B cell (primary cell): ENCODE measurements at regions not wholly inside any gene's neighbourhood (a gene's known extent, or its start where the extent isn't known, plus 50 kb on each side); places are given as distances from the start of the nearest gene placed in this dataset.
"Not testable (repeated sequence)": the region's sequence is repeated elsewhere in the genome, so short reads cannot be mapped to it uniquely, and the experiment has no call there.

Source experiments
- ATAC-seq: fragments of 200-7000 bp; cut with Tn5 transposase; one replicate; pipeline ENCODE4 v1.10.0; 2021; ENCODE audit warnings: low read depth, mild to moderate bottlenecking, moderate number of reproducible peaks, moderate library complexity
- CTCF ChIA-PET: fragments of 350-600 bp; sonication (Branson Sonifier 250); formaldehyde crosslinking; loops from one replicate; lab custom pipeline; 2021; ENCODE audit warnings: antibody characterized with exemption, inconsistent platforms; lab: Charles Lee
- POLR2A ChIA-PET: fragments of 350-600 bp; sonication (Branson Sonifier 250); formaldehyde crosslinking; loops from one replicate; lab custom pipeline; 2021; ENCODE audit warnings: antibody characterized with exemption; lab: Charles Lee
- DNase-seq: peaks from one replicate; pipeline ENCODE4 v3.0.0; 2013
- H2AFZ ChIP-seq: 2 replicates; pipeline ENCODE4 v1.6.1; 2012; ENCODE audit warnings: mild to moderate bottlenecking, low read depth, low read length; ENCODE audit not compliant: insufficient read depth, poor library complexity, severe bottlenecking
- H3K27ac ChIP-seq, 2 donors: 1 replicate in 1 of 2; 2 replicates in 1 of 2; pipeline ENCODE4 v1.5.1; 2012 to 2013; ENCODE audit warnings: low read length in 2 of 2, mild to moderate bottlenecking in 2 of 2, moderate library complexity in 1 of 2
- H3K27me3 ChIP-seq, 4 experiments: fragments of 200-600 bp in 1 of 4; sonication (generic) in 1 of 4; replicated peaks in 1 of 4; 1 replicate in 2 of 4; 2 replicates in 2 of 4; pipeline versions ENCODE4 v1.6.1 to v1.7.0; 2013 to 2016; ENCODE audit warnings: low read length in 3 of 4, mild to moderate bottlenecking in 2 of 4, mixed read lengths in 1 of 4, moderate library complexity in 1 of 4; ENCODE audit not compliant: insufficient read depth in 4 of 4, control insufficient read depth in 3 of 4; ENCODE audit errors: control extremely low read depth in 1 of 4
- H3K36me3 ChIP-seq, 2 experiments: replicated peaks in 1 of 2; 1 replicate in 1 of 2; 2 replicates in 1 of 2; pipeline versions ENCODE4 v1.6.1 to v1.7.1; 2013; ENCODE audit warnings: low read length in 1 of 2; ENCODE audit not compliant: insufficient read depth in 2 of 2, control insufficient read depth in 1 of 2; ENCODE audit errors: control extremely low read depth in 1 of 2, extremely low read depth in 1 of 2
- H3K4me1 ChIP-seq, 2 donors: fragments of 200-600 bp in 1 of 2; sonication (generic) in 1 of 2; 1 replicate in 1 of 2; 2 replicates in 1 of 2; pipeline versions ENCODE4 v1.5.1 to v1.6.1; 2013 to 2017; ENCODE audit warnings: low read length in 2 of 2; ENCODE audit not compliant: control insufficient read depth in 2 of 2, insufficient read depth in 2 of 2
- H3K4me2 ChIP-seq: replicated peaks from 2 replicates; pipeline ENCODE3; 2012; ENCODE audit warnings: mild to moderate bottlenecking, low read depth, low read length; ENCODE audit not compliant: poor library complexity, severe bottlenecking
- H3K4me3 ChIP-seq, 5 experiments: fragments of 200-600 bp in 1 of 5; sonication (generic) in 1 of 5; 1 replicate in 3 of 5; 2 replicates in 2 of 5; pipeline versions ENCODE4 v1.5.1 to v1.7.0; 2011 to 2016; ENCODE audit warnings: low read length in 4 of 5, mild to moderate bottlenecking in 4 of 5, low read depth in 2 of 5, control low read depth in 1 of 5, moderate library complexity in 1 of 5; ENCODE audit not compliant: insufficient read depth in 1 of 5; ENCODE audit errors: control extremely low read depth in 1 of 5, extremely low read depth in 1 of 5
- H3K79me2 ChIP-seq: fragments of 200-600 bp; sonication (generic); one replicate; pipeline ENCODE4 v1.6.0; 2016; ENCODE audit warnings: low read length; ENCODE audit not compliant: control insufficient read depth, insufficient read depth
- H3K9ac ChIP-seq: fragments of 200-600 bp; sonication (generic); 2 replicates; pipeline ENCODE4 v1.6.1; 2017; ENCODE audit warnings: mild to moderate bottlenecking, low read length, moderate library complexity
- H3K9me3 ChIP-seq, 3 donors: one replicate each; pipeline versions ENCODE4 v1.6.1 to v1.7.1; 2013; ENCODE audit warnings: low read length in 2 of 3; ENCODE audit not compliant: control insufficient read depth in 2 of 3, insufficient read depth in 1 of 3; ENCODE audit errors: control extremely low read depth in 1 of 3
- H4K20me1 ChIP-seq: 2 replicates; pipeline ENCODE4 v1.6.0; 2012; ENCODE audit warnings: mild to moderate bottlenecking, low read length; ENCODE audit not compliant: insufficient read depth, control insufficient read depth, poor library complexity, severe bottlenecking
- H3K27ac Mint-ChIP-seq: one replicate; pipeline ENCODE4 v1.8.0; 2021; ENCODE audit warnings: mixed read lengths
- H3K27me3 Mint-ChIP-seq: one replicate; pipeline ENCODE4 v1.8.0; 2021; ENCODE audit warnings: mixed read lengths
- H3K4me1 Mint-ChIP-seq: one replicate; pipeline ENCODE4 v1.8.0; 2021; ENCODE audit warnings: mixed read lengths
- H3K4me3 Mint-ChIP-seq: one replicate; pipeline ENCODE4 v1.8.0; 2021; ENCODE audit warnings: mixed read lengths
- H3K9me3 Mint-ChIP-seq: one replicate; pipeline ENCODE4 v1.8.0; 2022; ENCODE audit warnings: mixed read lengths; ENCODE audit not compliant: insufficient read depth
- EZH2 ChIP-seq: IDR thresholded peaks from 2 replicates; pipeline ENCODE4 v1.6.1; 2012; ENCODE audit warnings: borderline replicate concordance, low read depth, mild to moderate bottlenecking, moderate library complexity, low read length; ENCODE audit not compliant: insufficient read depth, poor library complexity, severe bottlenecking
- WGBS: methylation state at CpG from one replicate; pipeline ENCODE4 v1.1.5; 2013; ENCODE audit warnings: missing lambda C conversion rate; ENCODE audit not compliant: insufficient coverage; 5-methylcytosine and 5-hydroxymethylcytosine counted together
- intact Hi-C: fragments of 100-400 bp; cut with micrococcal nuclease; formaldehyde crosslinking; loops from one replicate; pipeline ENCODE4 v1.10.0; 2022
- TF ChIP-seq, protein P1 (sequence below): fragments of 200-600 bp; IDR thresholded peaks from one replicate; pipeline ENCODE4 v1.8.0; 2022; ENCODE audit warnings: antibody characterized with exemption, mild to moderate bottlenecking

DNA sequence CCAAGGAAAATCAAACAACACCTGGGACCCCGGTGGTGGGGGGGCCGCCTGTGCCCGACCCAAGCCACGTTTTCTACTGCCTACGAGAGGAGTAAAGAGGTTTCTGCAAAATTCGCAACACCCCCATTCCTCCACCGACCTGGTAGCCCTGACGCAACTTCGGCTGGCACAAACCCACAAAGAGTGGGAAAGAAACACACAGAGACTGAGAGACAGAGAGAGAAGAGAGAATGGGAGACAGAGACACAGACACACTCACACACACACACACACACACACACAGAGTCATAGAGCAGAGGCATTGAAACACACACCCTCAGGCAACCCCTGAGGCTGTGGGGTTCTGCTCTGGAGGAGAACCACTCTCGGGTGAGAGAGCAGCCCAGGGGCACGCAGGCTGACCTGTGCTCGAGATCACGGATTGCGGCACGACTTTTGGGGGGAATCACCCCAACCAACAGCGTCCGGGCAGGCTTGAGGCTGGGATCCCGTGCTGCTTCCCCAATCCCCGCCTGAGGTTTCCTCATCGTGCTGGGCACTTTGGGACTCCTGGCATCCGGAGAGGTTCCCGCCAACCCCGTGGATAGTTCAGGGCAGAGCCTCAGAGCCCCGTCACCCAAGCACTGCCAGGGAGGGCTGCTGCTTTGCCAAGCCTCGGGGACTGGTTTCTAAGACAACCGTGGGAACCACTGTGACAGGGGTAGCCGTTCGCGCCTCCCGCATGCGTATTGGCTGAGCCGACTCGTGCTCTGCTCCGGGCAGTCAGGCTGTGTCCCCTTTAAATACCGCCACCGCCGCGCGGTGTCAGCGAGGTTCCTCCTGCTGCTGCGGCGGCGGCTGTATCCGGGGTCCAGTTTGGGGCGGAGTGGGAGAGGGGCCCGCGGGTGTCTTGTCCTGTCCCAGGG is 682.4 kb upstream of the TPTE start:
- ATAC-seq, result no peak
- Histone ChIP-seq H3K36me3 (no peaks in the 10 kb centered on the region), H3K4me1 (no peaks in the 10 kb centered on the region), H3K9ac (no peak overlapping the region), H3K4me3 (no peak overlapping the region), H3K27ac (no peak overlapping the region), H2AFZ (no peak overlapping the region), H3K4me2 (no peak overlapping the region), H4K20me1 (no peaks in the 10 kb centered on the region), H3K27me3 (no peaks in the 10 kb centered on the region), H3K79me2 (no peaks in the 10 kb centered on the region), H3K9me3 (peaks cover 0 to 24% (median 5%) of the 10 kb centered on the region in 3 donors)
- intact Hi-C loops, result no loop called here
- 80% methylated on average over 45 of the region's 47 CpGs for WGBS
- ChIA-PET POLR2A (no interaction called here), CTCF (no interaction called here)
- H3K27ac Mint-ChIP-seq, result no peak overlapping the region
- no peak for TF ChIP-seq EZH2
- TF ChIP-seq, protein P1, sequence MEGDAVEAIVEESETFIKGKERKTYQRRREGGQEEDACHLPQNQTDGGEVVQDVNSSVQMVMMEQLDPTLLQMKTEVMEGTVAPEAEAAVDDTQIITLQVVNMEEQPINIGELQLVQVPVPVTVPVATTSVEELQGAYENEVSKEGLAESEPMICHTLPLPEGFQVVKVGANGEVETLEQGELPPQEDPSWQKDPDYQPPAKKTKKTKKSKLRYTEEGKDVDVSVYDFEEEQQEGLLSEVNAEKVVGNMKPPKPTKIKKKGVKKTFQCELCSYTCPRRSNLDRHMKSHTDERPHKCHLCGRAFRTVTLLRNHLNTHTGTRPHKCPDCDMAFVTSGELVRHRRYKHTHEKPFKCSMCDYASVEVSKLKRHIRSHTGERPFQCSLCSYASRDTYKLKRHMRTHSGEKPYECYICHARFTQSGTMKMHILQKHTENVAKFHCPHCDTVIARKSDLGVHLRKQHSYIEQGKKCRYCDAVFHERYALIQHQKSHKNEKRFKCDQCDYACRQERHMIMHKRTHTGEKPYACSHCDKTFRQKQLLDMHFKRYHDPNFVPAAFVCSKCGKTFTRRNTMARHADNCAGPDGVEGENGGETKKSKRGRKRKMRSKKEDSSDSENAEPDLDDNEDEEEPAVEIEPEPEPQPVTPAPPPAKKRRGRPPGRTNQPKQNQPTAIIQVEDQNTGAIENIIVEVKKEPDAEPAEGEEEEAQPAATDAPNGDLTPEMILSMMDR, result no peak
- no peak overlapping the region for H3K4me3 Mint-ChIP-seq
- no peak for DNase-seq
- no peaks in the 10 kb centered on the region for H3K27me3 Mint-ChIP-seq
- H3K9me3 Mint-ChIP-seq, result peaks cover 10% of the 10 kb centered on the region
- no peaks in the 10 kb centered on the region for H3K4me1 Mint-ChIP-seq

DNA sequence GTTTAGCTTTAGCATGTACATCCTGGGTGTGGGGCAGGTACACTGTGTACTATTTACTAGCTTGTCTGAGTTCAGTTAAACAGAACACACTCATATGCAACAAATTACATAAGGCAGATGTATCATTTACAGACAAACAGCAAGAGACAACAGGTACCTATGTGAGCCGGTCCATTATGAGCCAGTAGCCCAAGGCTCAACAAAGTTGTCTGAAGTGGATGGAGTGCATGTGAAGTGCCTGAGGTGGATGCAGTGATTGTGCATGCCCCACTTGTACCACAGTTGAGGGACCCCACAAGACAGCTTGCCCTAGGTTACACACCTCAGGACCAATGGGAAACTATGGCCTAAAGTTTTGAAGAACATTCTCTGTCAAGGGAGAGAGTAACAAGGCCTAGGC is 677.3 kb upstream of the TPTE start:
- H3K4me1 ChIP-seq, H3K4me3 Mint-ChIP-seq, H2AFZ ChIP-seq, H3K9me3 Mint-ChIP-seq, H3K4me2 ChIP-seq, CTCF ChIA-PET, H3K27ac Mint-ChIP-seq, H4K20me1 ChIP-seq, H3K27me3 Mint-ChIP-seq, H3K4me3 ChIP-seq, ATAC-seq, POLR2A ChIA-PET, intact Hi-C loops, H3K9ac ChIP-seq, H3K4me1 Mint-ChIP-seq, H3K79me2 ChIP-seq, H3K27ac ChIP-seq, H3K27me3 ChIP-seq, H3K36me3 ChIP-seq, DNase-seq: not testable (repeated sequence)
- WGBS, result 86% methylated on average over 1 of the region's 1 CpG
- peaks cover 0 to 10% (median 3%) of the 10 kb centered on the region in 3 donors for H3K9me3 ChIP-seq

DNA sequence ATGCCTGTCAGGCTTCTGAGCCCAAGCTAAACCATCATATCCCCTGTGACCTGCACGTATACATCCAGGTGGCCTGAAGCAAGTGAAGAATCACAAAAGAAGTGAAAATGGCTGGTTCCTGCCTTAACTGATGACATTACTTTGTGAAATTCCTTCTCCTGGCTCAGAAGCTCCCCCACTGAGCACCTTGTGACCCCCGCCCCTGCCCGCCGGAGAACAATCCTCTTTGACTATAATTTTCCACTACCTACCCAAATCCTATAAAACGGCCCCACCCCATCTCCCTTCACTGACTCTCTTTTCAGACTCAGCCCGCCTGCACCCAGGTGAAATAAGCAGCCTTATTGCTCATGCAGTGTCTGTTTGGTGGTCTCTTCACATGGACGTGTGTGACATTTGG is 673.9 kb upstream of the TPTE start:
- H3K9ac ChIP-seq, H3K79me2 ChIP-seq: not testable (repeated sequence)

More for the DNA sequence above, 673.9 kb upstream of the TPTE start:
- H3K9me3 Mint-ChIP-seq, H3K27ac ChIP-seq, H3K4me1 ChIP-seq, H3K4me3 Mint-ChIP-seq, H3K36me3 ChIP-seq, intact Hi-C loops, H3K4me2 ChIP-seq, ATAC-seq, H3K9me3 ChIP-seq, DNase-seq, H3K27ac Mint-ChIP-seq, H2AFZ ChIP-seq, H4K20me1 ChIP-seq, H3K27me3 ChIP-seq, POLR2A ChIA-PET, H3K4me3 ChIP-seq, H3K27me3 Mint-ChIP-seq, CTCF ChIA-PET, H3K4me1 Mint-ChIP-seq: not testable (repeated sequence)
- 74% methylated on average over 5 of the region's 7 CpGs for WGBS
